Thyroid gland (tissue), 4 donors: ENCODE measurements at regions not wholly inside any gene's neighbourhood (a gene's known extent, or its start where the extent isn't known, plus 50 kb on each side); places are given as distances from the start of the nearest gene placed in this dataset.

Source experiments
- POLR2A ChIP-seq, 2 donors: fragments of 450-650 bp; IDR thresholded peaks; one replicate each; pipeline ENCODE4 v1.6.1; 2017; ENCODE audit warnings: antibody characterized with exemption in 2 of 2, mild to moderate bottlenecking in 2 of 2, moderate library complexity in 1 of 2
- TF ChIP-seq, protein P1 (sequence below), 6 experiments: fragments of 200-600 bp in 3 of 6; fragments of 450-650 bp in 3 of 6; sonication (generic) in 3 of 6; IDR thresholded peaks; one replicate each; pipeline ENCODE4 v1.5.1; 2016 to 2019; ENCODE audit warnings: antibody characterized with exemption in 6 of 6, mild to moderate bottlenecking in 2 of 6, inconsistent platforms in 1 of 6, moderate library complexity in 1 of 6

DNA sequence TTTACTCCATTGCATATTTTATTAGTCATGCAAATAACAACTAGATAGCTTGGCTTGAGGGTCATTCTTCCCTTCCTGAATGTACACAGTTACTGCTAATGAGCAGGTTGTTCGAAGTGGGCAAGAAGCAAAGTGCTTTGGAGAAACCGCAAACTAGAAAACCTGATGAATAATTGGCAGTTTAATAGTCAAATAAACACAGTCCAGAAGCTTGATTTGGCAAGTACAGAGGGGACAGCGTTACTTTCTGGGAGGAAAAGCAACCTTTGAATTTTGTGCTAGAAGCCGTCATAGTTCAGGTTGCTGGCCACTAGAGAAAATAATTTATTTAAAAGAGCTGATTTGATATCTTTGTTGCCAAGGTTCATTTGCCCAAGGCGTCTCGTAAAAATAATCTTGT, 94.9 kb downstream of the MFSD1 start:
- TF ChIP-seq, protein P1, sequence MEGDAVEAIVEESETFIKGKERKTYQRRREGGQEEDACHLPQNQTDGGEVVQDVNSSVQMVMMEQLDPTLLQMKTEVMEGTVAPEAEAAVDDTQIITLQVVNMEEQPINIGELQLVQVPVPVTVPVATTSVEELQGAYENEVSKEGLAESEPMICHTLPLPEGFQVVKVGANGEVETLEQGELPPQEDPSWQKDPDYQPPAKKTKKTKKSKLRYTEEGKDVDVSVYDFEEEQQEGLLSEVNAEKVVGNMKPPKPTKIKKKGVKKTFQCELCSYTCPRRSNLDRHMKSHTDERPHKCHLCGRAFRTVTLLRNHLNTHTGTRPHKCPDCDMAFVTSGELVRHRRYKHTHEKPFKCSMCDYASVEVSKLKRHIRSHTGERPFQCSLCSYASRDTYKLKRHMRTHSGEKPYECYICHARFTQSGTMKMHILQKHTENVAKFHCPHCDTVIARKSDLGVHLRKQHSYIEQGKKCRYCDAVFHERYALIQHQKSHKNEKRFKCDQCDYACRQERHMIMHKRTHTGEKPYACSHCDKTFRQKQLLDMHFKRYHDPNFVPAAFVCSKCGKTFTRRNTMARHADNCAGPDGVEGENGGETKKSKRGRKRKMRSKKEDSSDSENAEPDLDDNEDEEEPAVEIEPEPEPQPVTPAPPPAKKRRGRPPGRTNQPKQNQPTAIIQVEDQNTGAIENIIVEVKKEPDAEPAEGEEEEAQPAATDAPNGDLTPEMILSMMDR (IDR thresholded peaks at IDR 0.05), result no peak
- no peak for TF ChIP-seq POLR2A (IDR thresholded peaks at IDR 0.05)
